Activated T-helper 17 cell treated with anti-CD3 and anti-CD28 coated beads, Interleukin-2, amount 50 U/mL, for 72 hours (primary cell): ENCODE measurements at regions not wholly inside any gene's neighbourhood (a gene's known extent, or its start where the extent isn't known, plus 50 kb on each side); places are given as distances from the start of the nearest gene placed in this dataset.
"Not testable (repeated sequence)": the region's sequence is repeated elsewhere in the genome, so short reads cannot be mapped to it uniquely, and the experiment has no call there.

Source experiments
- ATAC-seq: fragments of 150-1000 bp; cut with Tn5 transposase; replicated peaks from 2 replicates; pipeline ENCODE4 v1.10.0; 2021; ENCODE audit warnings: mild to moderate bottlenecking, moderate library complexity
- H3K27ac Mint-ChIP-seq: one replicate; pipeline ENCODE4 v1.8.0; 2022; ENCODE audit warnings: mixed read lengths
- H3K27me3 Mint-ChIP-seq: one replicate; pipeline ENCODE4 v1.8.0; 2022; ENCODE audit warnings: mixed read lengths
- H3K36me3 Mint-ChIP-seq: one replicate; pipeline ENCODE4 v1.8.0; 2022; ENCODE audit warnings: low read depth, mild to moderate bottlenecking, mixed read lengths
- H3K4me1 Mint-ChIP-seq: one replicate; pipeline ENCODE4 v1.8.0; 2022; ENCODE audit warnings: mixed read lengths
- H3K4me3 Mint-ChIP-seq: one replicate; pipeline ENCODE4 v1.8.0; 2022; ENCODE audit warnings: mild to moderate bottlenecking, mixed read lengths
- H3K9me3 Mint-ChIP-seq: one replicate; pipeline ENCODE4 v1.8.0; 2022; ENCODE audit warnings: mixed read lengths

DNA sequence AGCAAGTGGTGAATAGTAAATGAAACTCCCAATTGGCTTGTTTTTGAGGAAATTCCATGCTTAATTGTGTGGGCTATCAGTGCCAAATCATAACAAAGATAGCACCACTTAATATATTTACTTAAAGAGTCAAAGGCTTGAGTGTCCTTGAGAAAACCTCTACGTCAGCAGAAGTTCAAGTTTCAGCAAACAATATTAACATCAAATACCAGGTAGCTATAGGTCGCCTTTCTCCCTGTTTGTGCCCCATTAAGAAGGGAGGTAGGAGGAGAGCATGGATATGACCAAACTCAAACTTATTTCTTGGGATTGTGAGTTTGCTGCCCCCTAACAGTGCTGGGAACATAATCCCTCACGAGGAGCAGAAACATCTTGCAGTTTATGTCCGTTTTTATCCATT lies 105.6 kb upstream of the SYN3 start:
- H3K9me3 Mint-ChIP-seq = peaks cover 4% of the 10 kb centered on the region
- ATAC-seq = no peak
- H3K4me1 Mint-ChIP-seq = no peaks in the 10 kb centered on the region
- no peak overlapping the region for H3K4me3 Mint-ChIP-seq
- H3K27ac Mint-ChIP-seq = no peak overlapping the region
- no peaks in the 10 kb centered on the region for H3K36me3 Mint-ChIP-seq
- H3K27me3 Mint-ChIP-seq = peaks cover 18% of the 10 kb centered on the region

DNA sequence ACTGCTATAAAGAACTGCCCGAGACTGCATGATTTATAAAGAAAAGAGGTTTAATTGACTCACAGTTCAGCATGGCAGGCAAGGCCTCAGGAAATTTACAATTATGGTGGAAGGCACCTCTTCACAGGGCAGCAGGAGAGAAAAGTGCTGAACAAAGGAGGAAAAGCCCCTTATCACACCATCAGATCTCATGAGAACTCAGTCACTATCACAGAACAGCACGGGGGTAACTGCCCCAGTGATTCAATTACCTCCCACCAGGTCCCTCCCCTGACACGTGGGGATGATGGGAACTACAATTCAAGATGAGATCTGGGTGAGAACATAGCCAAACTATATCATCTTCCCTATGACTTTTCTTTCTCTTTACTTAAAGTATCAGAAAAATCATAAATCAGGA lies 104.0 kb upstream of the SYN3 start:
- Mint-ChIP-seq H3K4me3 (no peak overlapping the region), H3K36me3 (no peaks in the 10 kb centered on the region), H3K9me3 (peaks cover 4% of the 10 kb centered on the region), H3K27me3 (peaks cover 21% of the 10 kb centered on the region), H3K27ac (no peak overlapping the region), H3K4me1 (no peaks in the 10 kb centered on the region)
- ATAC-seq = no peak

GRCh38 chr22:33160525-33160924 lies 102.3 kb upstream of the SYN3 start:
- ATAC-seq = no peak
- Mint-ChIP-seq H3K4me3 (no peak overlapping the region), H3K27me3 (peaks cover 16% of the 10 kb centered on the region), H3K36me3 (no peaks in the 10 kb centered on the region), H3K4me1 (no peaks in the 10 kb centered on the region), H3K27ac (no peak overlapping the region), H3K9me3 (peaks cover 4% of the 10 kb centered on the region)

DNA sequence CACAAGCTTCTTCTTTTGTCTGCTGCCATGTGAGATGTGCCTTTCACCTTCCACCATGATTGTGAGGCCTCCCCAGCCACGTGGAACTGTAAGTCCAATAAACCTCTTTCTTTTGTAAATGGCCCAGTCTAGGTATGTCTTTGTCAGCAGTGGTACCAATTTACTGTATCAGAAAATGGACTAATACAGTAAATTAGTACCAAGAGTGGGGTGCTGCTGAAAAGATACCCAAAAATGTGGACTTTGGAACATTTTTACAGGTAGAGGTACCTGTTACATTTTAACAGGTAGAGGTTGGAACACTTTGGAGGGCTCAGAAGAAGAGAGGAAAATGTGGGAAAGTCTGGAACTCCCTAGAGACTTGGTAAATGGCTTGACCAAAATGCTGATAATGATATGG lies 96.8 kb upstream of the SYN3 start:
- H3K4me1 Mint-ChIP-seq, H3K4me3 Mint-ChIP-seq, ATAC-seq, H3K36me3 Mint-ChIP-seq, H3K27ac Mint-ChIP-seq: not testable (repeated sequence)
- Mint-ChIP-seq H3K9me3 (peaks cover 14% of the 10 kb centered on the region), H3K27me3 (peaks cover 18% of the 10 kb centered on the region)

DNA sequence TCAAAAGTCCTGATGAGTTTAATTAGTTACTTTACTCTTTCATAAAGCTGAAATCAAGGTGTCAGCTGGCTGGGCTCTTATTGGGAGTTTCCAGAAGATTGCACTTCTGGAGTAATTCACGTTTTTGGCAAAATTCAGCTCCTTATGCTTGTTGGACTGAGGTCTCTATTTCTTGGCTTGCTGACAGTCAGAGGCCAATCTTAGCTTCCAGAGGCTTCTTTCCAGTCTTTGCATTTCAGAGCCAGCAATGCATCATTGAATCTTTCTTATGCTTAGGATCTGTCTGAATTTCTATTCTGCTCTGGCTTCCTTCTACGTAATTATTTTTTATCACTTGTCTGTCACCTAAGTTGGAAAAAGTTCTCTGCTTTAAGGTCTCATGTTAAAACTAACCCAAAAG lies 91.4 kb upstream of the SYN3 start:
- Mint-ChIP-seq H3K27ac (no peak overlapping the region), H3K36me3 (no peaks in the 10 kb centered on the region), H3K9me3 (peaks cover 4% of the 10 kb centered on the region), H3K27me3 (peaks cover 9% of the 10 kb centered on the region), H3K4me1 (no peaks in the 10 kb centered on the region), H3K4me3 (no peak overlapping the region)
- ATAC-seq = no peak

DNA sequence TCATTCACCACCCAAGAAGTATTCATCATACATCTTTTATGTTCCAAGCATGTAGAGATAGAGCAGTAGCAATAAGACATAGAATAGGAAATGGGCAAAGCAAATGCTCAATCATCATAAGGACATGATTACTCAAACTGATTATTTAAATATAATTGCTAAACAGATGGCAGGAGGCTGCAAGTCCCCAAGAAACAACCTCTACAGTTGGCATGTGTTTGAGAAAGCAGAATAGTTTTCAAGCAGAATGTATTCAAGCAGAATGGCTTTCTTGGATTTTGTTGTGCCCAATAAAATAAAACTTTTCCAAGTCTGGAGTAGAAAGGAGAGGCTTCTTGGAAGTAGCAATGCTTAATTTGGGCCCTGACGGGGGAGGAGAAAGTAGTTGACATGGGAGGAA lies 86.5 kb upstream of the SYN3 start:
- H3K4me1 Mint-ChIP-seq = no peaks in the 10 kb centered on the region
- H3K36me3 Mint-ChIP-seq = no peaks in the 10 kb centered on the region
- H3K27me3 Mint-ChIP-seq = peaks cover 13% of the 10 kb centered on the region
- no peak overlapping the region for H3K27ac Mint-ChIP-seq
- H3K9me3 Mint-ChIP-seq = peaks cover 4% of the 10 kb centered on the region
- no peak for ATAC-seq
- no peak overlapping the region for H3K4me3 Mint-ChIP-seq

DNA sequence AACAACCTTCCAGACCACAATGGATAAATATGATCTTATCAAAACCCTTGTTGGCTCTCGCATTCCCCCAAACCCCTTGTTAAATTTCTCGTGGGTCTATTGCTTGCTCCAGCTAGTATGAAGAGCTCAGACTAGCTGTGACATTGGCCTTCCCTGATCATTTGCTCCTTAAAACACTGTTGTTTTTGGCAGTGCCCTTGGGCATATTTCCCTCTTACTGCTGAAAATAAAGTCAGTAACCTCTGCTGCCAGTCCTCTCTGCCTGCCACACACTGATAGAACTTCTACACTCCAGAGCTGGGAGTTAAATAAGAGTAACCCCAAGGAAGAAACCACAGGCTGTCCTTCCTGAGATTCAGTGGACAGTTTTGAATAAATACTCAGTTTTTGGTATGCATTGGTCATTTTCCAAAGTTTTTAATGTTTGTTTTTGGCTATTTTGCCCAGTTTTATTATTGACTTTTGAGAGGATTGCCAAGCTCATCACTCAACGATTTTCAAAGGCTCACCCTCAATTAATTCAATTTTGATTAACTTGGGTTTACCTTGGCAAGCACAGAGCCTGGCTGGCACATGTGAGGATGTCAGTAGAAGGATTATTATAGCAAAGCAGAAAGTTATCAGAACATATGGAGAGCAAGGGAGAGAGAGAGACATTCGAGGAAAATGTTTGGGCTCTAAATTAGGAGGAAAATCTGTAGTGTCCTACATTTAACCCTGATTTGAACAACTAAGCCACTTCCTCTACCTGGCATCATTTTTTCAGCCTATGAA lies 84.3 kb upstream of the SYN3 start:
- H3K27me3 Mint-ChIP-seq = peaks cover 17% of the 10 kb centered on the region
- H3K4me3 Mint-ChIP-seq = no peak overlapping the region
- no peaks in the 10 kb centered on the region for H3K36me3 Mint-ChIP-seq
- H3K9me3 Mint-ChIP-seq = peaks cover 4% of the 10 kb centered on the region
- no peaks in the 10 kb centered on the region for H3K4me1 Mint-ChIP-seq
- H3K27ac Mint-ChIP-seq = no peak overlapping the region
- no peak for ATAC-seq

- no peak overlapping the region for H3K4me3 Mint-ChIP-seq
- H3K36me3 Mint-ChIP-seq = no peaks in the 10 kb centered on the region
- H3K4me1 Mint-ChIP-seq = no peaks in the 10 kb centered on the region
- peaks cover 4% of the 10 kb centered on the region for H3K9me3 Mint-ChIP-seq
- peaks cover 17% of the 10 kb centered on the region for H3K27me3 Mint-ChIP-seq
- no peak overlapping the region for H3K27ac Mint-ChIP-seq
- no peak for ATAC-seq
Measured at GRCh38 chr22:33139937-33140336, 81.8 kb upstream of the SYN3 start.

GRCh38 chr22:33138333-33138732 lies 80.2 kb upstream of the SYN3 start:
- not testable (repeated sequence) for H3K4me1 Mint-ChIP-seq, ATAC-seq, H3K4me3 Mint-ChIP-seq, H3K27ac Mint-ChIP-seq, H3K9me3 Mint-ChIP-seq, H3K36me3 Mint-ChIP-seq
- H3K27me3 Mint-ChIP-seq = peaks cover 11% of the 10 kb centered on the region

DNA sequence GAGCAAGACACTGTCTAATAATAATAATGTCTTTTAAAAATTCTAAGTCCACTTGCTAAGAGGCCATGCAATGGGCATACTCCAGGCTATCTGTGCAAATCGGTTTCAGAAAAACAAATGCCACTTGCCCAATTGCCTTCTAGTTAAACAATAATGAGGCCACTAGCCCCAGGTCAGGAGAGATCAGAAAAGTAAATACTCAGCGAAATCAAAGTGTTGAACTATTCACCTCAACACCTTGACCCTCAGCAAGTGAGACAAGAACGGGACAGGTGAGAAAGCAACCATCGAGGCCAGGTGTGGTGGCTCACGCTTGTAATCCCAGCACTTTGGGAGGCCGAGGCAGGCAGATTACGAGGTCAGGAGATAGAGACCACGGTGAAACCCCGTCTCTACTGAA lies 72.3 kb upstream of the SYN3 start:
- Mint-ChIP-seq H3K9me3 (no peaks in the 10 kb centered on the region), H3K4me1 (no peaks in the 10 kb centered on the region), H3K36me3 (no peaks in the 10 kb centered on the region), H3K27ac (no peak overlapping the region), H3K27me3 (peaks cover 10% of the 10 kb centered on the region), H3K4me3 (no peak overlapping the region)
- ATAC-seq = no peak

- H3K27me3 Mint-ChIP-seq = peaks cover 10% of the 10 kb centered on the region
- H3K4me3 Mint-ChIP-seq = no peak overlapping the region
- no peaks in the 10 kb centered on the region for H3K4me1 Mint-ChIP-seq
- ATAC-seq = no peak
- H3K9me3 Mint-ChIP-seq = no peaks in the 10 kb centered on the region
- H3K27ac Mint-ChIP-seq = no peak overlapping the region
- H3K36me3 Mint-ChIP-seq = no peaks in the 10 kb centered on the region
Measured at GRCh38 chr22:33129621-33130020, 71.4 kb upstream of the SYN3 start.

DNA sequence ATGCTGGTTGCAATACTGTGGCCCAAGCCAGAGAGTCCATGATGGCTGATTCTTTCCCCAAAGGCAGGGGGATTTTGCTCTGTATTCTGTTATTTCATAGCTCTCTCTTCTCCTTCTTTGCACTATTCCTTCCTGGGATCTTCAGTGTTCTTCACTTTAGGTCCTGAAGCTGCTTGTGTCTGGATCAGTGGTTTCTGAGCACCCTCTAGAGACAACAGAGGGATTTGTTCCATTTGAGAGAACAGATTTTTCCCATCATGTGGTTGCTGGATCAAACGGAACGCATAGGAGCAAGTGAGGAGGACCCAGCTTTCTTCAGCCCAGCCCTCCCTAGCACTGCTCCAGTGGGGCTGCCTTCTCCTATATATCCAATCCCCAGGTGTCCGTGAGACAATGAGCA lies 68.7 kb upstream of the SYN3 start:
- Mint-ChIP-seq H3K4me1 (no peaks in the 10 kb centered on the region), H3K27ac (no peak overlapping the region), H3K27me3 (peaks cover 10% of the 10 kb centered on the region), H3K9me3 (peaks cover 5% of the 10 kb centered on the region), H3K36me3 (no peaks in the 10 kb centered on the region), H3K4me3 (no peak overlapping the region)
- ATAC-seq = no peak

- H3K4me3 Mint-ChIP-seq = no peak overlapping the region
- no peak overlapping the region for H3K27ac Mint-ChIP-seq
- H3K36me3 Mint-ChIP-seq = no peaks in the 10 kb centered on the region
- H3K9me3 Mint-ChIP-seq = peaks cover 5% of the 10 kb centered on the region
- H3K27me3 Mint-ChIP-seq = peaks cover 10% of the 10 kb centered on the region
- no peaks in the 10 kb centered on the region for H3K4me1 Mint-ChIP-seq
- ATAC-seq = no peak
Measured at GRCh38 chr22:33124471-33124870, 66.3 kb upstream of the SYN3 start.

- ATAC-seq, H3K27me3 Mint-ChIP-seq, H3K9me3 Mint-ChIP-seq, H3K4me3 Mint-ChIP-seq, H3K36me3 Mint-ChIP-seq, H3K27ac Mint-ChIP-seq, H3K4me1 Mint-ChIP-seq: not testable (repeated sequence)
Measured at GRCh38 chr22:33122439-33122838, 64.3 kb upstream of the SYN3 start.

- H3K4me3 Mint-ChIP-seq = no peak overlapping the region
- no peak for ATAC-seq
- H3K9me3 Mint-ChIP-seq = peaks cover 5% of the 10 kb centered on the region
- H3K36me3 Mint-ChIP-seq = no peaks in the 10 kb centered on the region
- H3K27ac Mint-ChIP-seq = no peak overlapping the region
- no peaks in the 10 kb centered on the region for H3K4me1 Mint-ChIP-seq
- H3K27me3 Mint-ChIP-seq = no peaks in the 10 kb centered on the region
Measured at GRCh38 chr22:33119044-33119443, 60.9 kb upstream of the SYN3 start.

DNA sequence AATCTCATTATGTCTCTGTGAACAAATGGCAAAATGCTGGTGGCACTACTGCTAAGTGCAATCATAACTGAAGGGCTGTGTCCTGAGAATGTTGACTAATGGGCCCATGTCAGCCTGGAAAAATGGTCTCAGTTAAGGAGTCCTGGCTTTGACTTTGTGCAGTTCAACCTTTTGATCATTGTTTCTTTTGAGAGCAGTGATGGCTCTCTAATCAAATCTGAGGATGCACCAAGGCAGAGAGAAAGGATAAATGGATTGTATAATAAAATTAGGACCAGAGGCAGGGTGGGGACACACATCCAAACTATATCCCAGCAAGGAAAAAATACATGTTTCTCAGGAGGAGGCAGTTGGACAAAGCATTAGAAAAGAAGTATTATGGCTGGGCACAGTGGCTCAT lies 59.6 kb upstream of the SYN3 start:
- Mint-ChIP-seq H3K9me3 (peaks cover 5% of the 10 kb centered on the region), H3K4me3 (no peak overlapping the region), H3K4me1 (no peaks in the 10 kb centered on the region), H3K27me3 (no peaks in the 10 kb centered on the region), H3K27ac (no peak overlapping the region), H3K36me3 (no peaks in the 10 kb centered on the region)
- no peak for ATAC-seq
